Activated naive CD8-positive, alpha-beta T cell treated with anti-CD3 and anti-CD28 coated beads, Interleukin-2, amount 50 U/mL, for 24 hours (primary cell): ENCODE measurements at regions not wholly inside any gene's neighbourhood (a gene's known extent, or its start where the extent isn't known, plus 50 kb on each side); places are given as distances from the start of the nearest gene placed in this dataset.

Experiments used
- ATAC-seq: fragments of 150-1000 bp; cut with Tn5 transposase; one replicate; pipeline ENCODE4 v1.10.0; 2021
- DNase-seq: peaks from one replicate; pipeline ENCODE4 v3.0.0; 2021
- H3K27ac Mint-ChIP-seq: one replicate; pipeline ENCODE4 v1.8.0; 2021; ENCODE audit warnings: mild to moderate bottlenecking, mixed read lengths
- H3K27me3 Mint-ChIP-seq: one replicate; pipeline ENCODE4 v1.8.0; 2021; ENCODE audit warnings: mixed read lengths
- H3K36me3 Mint-ChIP-seq: one replicate; pipeline ENCODE4 v1.8.0; 2021; ENCODE audit warnings: low read depth, mixed read lengths
- H3K4me1 Mint-ChIP-seq: one replicate; pipeline ENCODE4 v1.8.0; 2021; ENCODE audit warnings: mixed read lengths
- H3K4me3 Mint-ChIP-seq: one replicate; pipeline ENCODE4 v1.8.0; 2021; ENCODE audit warnings: mild to moderate bottlenecking, moderate library complexity, mixed read lengths
- H3K9me3 Mint-ChIP-seq: one replicate; pipeline ENCODE4 v1.8.0; 2021; ENCODE audit warnings: mixed read lengths

DNA sequence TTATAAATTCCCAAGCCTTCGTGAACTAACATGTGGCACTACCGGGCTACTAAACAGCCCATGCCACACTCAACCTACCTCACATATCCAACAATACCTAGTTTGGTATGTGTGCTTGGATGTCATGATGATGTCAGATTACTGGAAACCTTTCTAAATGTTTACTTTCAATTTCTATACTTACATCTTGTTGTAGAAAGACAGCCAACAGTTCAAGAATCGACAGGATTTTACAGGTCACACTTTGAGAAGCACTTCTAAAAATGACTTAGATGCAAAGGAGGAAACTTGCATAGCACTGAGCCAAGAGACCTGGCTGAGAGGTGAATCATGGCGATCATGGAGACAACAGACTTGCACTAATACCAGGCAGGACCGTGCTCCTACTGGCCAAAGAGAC, 209.9 kb downstream of the COL4A1 start:
- Mint-ChIP-seq H3K27ac (no peak overlapping the region), H3K27me3 (no peaks in the 10 kb centered on the region), H3K36me3 (no peaks in the 10 kb centered on the region), H3K9me3 (peaks cover 5% of the 10 kb centered on the region), H3K4me3 (no peak overlapping the region), H3K4me1 (no peaks in the 10 kb centered on the region)
- ATAC-seq (no peak), DNase-seq (no peak)

- Mint-ChIP-seq H3K27me3 (no peaks in the 10 kb centered on the region), H3K27ac (no peak overlapping the region), H3K4me1 (no peaks in the 10 kb centered on the region), H3K4me3 (no peak overlapping the region), H3K9me3 (no peaks in the 10 kb centered on the region), H3K36me3 (no peaks in the 10 kb centered on the region)
- DNase-seq = no peak
- ATAC-seq = no peak
Measured at GRCh38 chr13:110092831-110093247, 214.1 kb downstream of the COL4A1 start.

DNA sequence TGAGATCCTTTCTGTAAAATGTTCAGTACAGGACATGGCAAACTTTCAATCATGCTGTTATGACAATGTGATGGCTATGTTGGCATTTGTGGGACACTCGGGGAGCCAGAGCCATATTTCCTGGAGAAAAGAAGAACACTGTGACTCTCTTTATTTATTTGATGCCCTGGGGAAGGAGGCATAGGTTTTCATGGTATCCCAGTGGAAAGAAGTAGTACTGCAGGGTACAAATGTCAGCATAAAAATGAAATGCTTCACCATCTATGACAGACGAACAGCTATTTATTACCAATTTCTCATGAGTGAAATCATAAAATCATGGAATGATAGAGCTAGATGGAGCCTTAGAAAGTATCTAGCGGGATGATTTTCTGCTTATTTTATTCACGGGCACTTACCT, 217.1 kb downstream of the COL4A1 start:
- H3K27ac Mint-ChIP-seq = no peak overlapping the region
- no peaks in the 10 kb centered on the region for H3K36me3 Mint-ChIP-seq
- DNase-seq = no peak
- ATAC-seq = no peak
- no peaks in the 10 kb centered on the region for H3K4me1 Mint-ChIP-seq
- H3K4me3 Mint-ChIP-seq = no peak overlapping the region
- H3K9me3 Mint-ChIP-seq = peaks cover 4% of the 10 kb centered on the region
- no peaks in the 10 kb centered on the region for H3K27me3 Mint-ChIP-seq

- DNase-seq (no peak), ATAC-seq (no peak)
- H3K4me3 Mint-ChIP-seq = no peak overlapping the region
- H3K27me3 Mint-ChIP-seq = no peaks in the 10 kb centered on the region
- no peaks in the 10 kb centered on the region for H3K36me3 Mint-ChIP-seq
- peaks cover 10% of the 10 kb centered on the region for H3K9me3 Mint-ChIP-seq
- no peak overlapping the region for H3K27ac Mint-ChIP-seq
- no peaks in the 10 kb centered on the region for H3K4me1 Mint-ChIP-seq
Measured at GRCh38 chr13:110089100-110089499, 217.9 kb downstream of the COL4A1 start.

DNA sequence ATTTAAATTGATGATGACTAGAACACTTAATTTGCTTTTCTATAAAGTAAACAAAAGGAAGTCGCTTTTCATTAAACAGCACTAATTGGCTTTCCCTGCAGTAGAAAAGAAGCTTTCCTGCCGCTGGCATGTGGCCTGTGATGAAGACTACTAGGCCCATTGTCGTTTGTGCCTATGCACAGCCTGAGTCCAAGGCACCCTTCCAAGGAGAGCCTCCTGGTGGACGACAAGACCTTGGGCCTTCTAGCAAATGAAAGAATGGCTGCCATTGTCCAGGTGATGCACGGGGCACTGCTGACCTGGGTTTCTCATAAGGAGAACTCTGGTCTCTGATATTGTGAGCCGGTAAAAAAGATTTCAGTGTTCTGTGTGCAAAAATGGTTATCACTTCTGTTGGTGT, 233.0 kb downstream of the COL4A1 start:
- Mint-ChIP-seq H3K27ac (no peak overlapping the region), H3K36me3 (no peaks in the 10 kb centered on the region), H3K4me1 (no peaks in the 10 kb centered on the region), H3K9me3 (peaks cover 7% of the 10 kb centered on the region), H3K27me3 (peaks cover 14% of the 10 kb centered on the region), H3K4me3 (no peak overlapping the region)
- no peak for DNase-seq
- ATAC-seq = no peak

- H3K4me1 Mint-ChIP-seq = no peaks in the 10 kb centered on the region
- ATAC-seq = no peak
- H3K36me3 Mint-ChIP-seq = no peaks in the 10 kb centered on the region
- H3K4me3 Mint-ChIP-seq = no peak overlapping the region
- no peak for DNase-seq
- H3K27me3 Mint-ChIP-seq = no peaks in the 10 kb centered on the region
- no peaks in the 10 kb centered on the region for H3K9me3 Mint-ChIP-seq
- H3K27ac Mint-ChIP-seq = no peak overlapping the region
Measured at GRCh38 chr13:110070511-110071120, 236.3 kb downstream of the COL4A1 start.

GRCh38 chr13:110070046-110070445, 236.9 kb downstream of the COL4A1 start:
- H3K27me3 Mint-ChIP-seq = no peaks in the 10 kb centered on the region
- H3K4me3 Mint-ChIP-seq = no peak overlapping the region
- H3K36me3 Mint-ChIP-seq = no peaks in the 10 kb centered on the region
- DNase-seq (no peak), ATAC-seq (no peak)
- H3K27ac Mint-ChIP-seq = no peak overlapping the region
- no peaks in the 10 kb centered on the region for H3K9me3 Mint-ChIP-seq
- no peaks in the 10 kb centered on the region for H3K4me1 Mint-ChIP-seq

- Mint-ChIP-seq H3K36me3 (no peaks in the 10 kb centered on the region), H3K4me1 (no peaks in the 10 kb centered on the region)
Measured at GRCh38 chr13:110068176-110068473, 238.8 kb downstream of the COL4A1 start.

DNA sequence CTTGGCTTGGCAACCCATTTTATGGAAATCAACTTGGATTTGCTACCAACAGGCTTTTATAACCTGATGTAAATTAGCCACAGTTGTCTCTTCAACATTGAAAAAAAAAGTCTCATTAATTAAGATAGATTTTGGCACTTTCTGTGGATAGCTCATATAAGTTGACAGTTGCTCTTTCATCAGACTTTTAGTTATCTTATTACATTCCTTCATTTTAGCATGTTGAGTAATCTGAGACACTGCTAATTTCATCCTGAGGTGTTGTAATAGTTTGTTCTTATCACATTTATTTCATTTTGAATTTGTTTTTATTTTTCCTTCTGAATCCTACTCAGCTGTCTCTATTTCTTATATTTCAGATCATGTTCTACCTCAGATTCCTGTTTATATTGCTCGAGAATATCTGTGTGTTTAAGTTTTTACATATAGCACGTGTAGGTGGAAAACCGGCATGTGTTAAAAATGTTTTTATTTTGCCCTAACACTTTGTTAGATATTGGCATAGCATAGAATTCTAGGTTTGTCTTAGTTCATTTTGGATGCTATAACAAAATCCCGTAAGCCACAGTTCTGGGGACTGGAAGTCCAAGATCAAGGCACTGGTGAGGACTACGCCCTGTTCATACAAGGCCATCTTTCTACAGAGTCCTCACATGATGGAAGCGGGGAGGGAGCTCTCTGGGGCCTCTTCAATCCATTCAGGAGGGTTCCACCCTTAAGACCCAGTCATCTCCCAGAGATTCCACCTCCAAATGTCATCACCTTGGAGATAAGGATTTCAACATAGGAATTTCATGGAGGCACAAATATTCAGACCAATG, 239.4 kb downstream of the COL4A1 start:
- DNase-seq (no peak), ATAC-seq (no peak)
- Mint-ChIP-seq H3K27ac (no peak overlapping the region), H3K9me3 (no peaks in the 10 kb centered on the region), H3K4me1 (no peaks in the 10 kb centered on the region), H3K4me3 (no peak overlapping the region), H3K36me3 (no peaks in the 10 kb centered on the region), H3K27me3 (no peaks in the 10 kb centered on the region)

More at GRCh38 chr13:110068176-110068473, 238.8 kb downstream of the COL4A1 start:
- no peaks in the 10 kb centered on the region for H3K27me3 Mint-ChIP-seq
- ATAC-seq = no peak
- no peak overlapping the region for H3K4me3 Mint-ChIP-seq
- H3K9me3 Mint-ChIP-seq = no peaks in the 10 kb centered on the region
- H3K27ac Mint-ChIP-seq = no peak overlapping the region
- no peak for DNase-seq

DNA sequence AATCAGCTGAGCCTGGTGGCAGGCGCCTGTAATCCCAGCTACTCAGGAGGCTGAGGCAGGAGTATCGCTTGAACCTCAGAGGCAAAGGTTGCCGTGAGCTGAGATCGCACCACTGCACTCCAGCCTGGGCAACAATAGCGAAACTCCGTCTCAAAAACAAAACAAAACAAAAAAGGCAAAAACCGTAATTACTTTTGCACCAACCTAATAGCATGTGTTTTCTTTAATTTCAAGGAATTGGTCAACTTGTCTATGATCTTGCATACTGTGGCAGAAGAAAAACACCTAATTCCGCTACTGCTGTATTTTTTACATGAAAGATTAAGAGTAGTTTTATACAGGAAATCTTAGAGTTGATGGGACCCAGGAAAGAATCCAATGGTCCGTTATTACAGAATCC, 241.2 kb downstream of the COL4A1 start:
- no peaks in the 10 kb centered on the region for H3K4me1 Mint-ChIP-seq
- no peaks in the 10 kb centered on the region for H3K36me3 Mint-ChIP-seq
- no peaks in the 10 kb centered on the region for H3K27me3 Mint-ChIP-seq
- H3K4me3 Mint-ChIP-seq = no peak overlapping the region
- no peaks in the 10 kb centered on the region for H3K9me3 Mint-ChIP-seq
- ATAC-seq (no peak), DNase-seq (no peak)
- no peak overlapping the region for H3K27ac Mint-ChIP-seq

- Mint-ChIP-seq H3K27me3 (no peaks in the 10 kb centered on the region), H3K4me1 (no peaks in the 10 kb centered on the region), H3K27ac (no peak overlapping the region), H3K4me3 (no peak overlapping the region), H3K36me3 (no peaks in the 10 kb centered on the region), H3K9me3 (no peaks in the 10 kb centered on the region)
- no peak for ATAC-seq
- no peak for DNase-seq
Measured at GRCh38 chr13:110063490-110064421, 243.2 kb downstream of the COL4A1 start.

GRCh38 chr13:110062777-110063442, 244.0 kb downstream of the COL4A1 start:
- H3K4me1 Mint-ChIP-seq = no peaks in the 10 kb centered on the region
- no peak for DNase-seq
- no peak overlapping the region for H3K27ac Mint-ChIP-seq
- H3K27me3 Mint-ChIP-seq = no peaks in the 10 kb centered on the region
- no peak for ATAC-seq
- H3K36me3 Mint-ChIP-seq = no peaks in the 10 kb centered on the region
- H3K9me3 Mint-ChIP-seq = no peaks in the 10 kb centered on the region
- no peak overlapping the region for H3K4me3 Mint-ChIP-seq

- Mint-ChIP-seq H3K27ac (no peak overlapping the region), H3K27me3 (no peaks in the 10 kb centered on the region), H3K9me3 (no peaks in the 10 kb centered on the region), H3K36me3 (no peaks in the 10 kb centered on the region), H3K4me3 (no peak overlapping the region), H3K4me1 (no peaks in the 10 kb centered on the region)
- ATAC-seq (no peak), DNase-seq (no peak)
Measured at GRCh38 chr13:110062077-110062776, 244.7 kb downstream of the COL4A1 start.

- Mint-ChIP-seq H3K27ac (no peak overlapping the region), H3K9me3 (no peaks in the 10 kb centered on the region), H3K4me1 (no peaks in the 10 kb centered on the region), H3K27me3 (no peaks in the 10 kb centered on the region), H3K36me3 (no peaks in the 10 kb centered on the region), H3K4me3 (no peak overlapping the region)
- ATAC-seq (no peak), DNase-seq (no peak)
Measured at GRCh38 chr13:110061270-110061669, 245.7 kb downstream of the COL4A1 start.
